ENCODE measurements at regions not wholly inside any gene's neighbourhood (a gene's known extent, or its start where the extent isn't known, plus 50 kb on each side); places are given as distances from the start of the nearest gene placed in this dataset.
"Not testable (repeated sequence)": the region's sequence is repeated elsewhere in the genome, so short reads cannot be mapped to it uniquely, and the experiment has no call there.

- Histone ChIP-seq H3K9ac (no peak overlapping the region), H3K4me2 (no peak overlapping the region), H3K27ac (no peak overlapping the region), H3K9me3 (0 out of 2 replicates have a peak, but pooled peaks cover 4% of the 10 kb centered on the region), H3K4me1 (no peaks in the 10 kb centered on the region), H4K20me1 (no peaks in the 10 kb centered on the region), H3K36me3 (no peaks in the 10 kb centered on the region), H3K4me3 (no peak overlapping the region), H3K27me3 (no peaks in the 10 kb centered on the region)
- no peak for TF ChIP-seq Cebpa-rat (IDR thresholded peaks at IDR 0.05)
Measured at GRCh38 chr13:65582160-65582559, 1648.0 kb downstream of the PCDH9 start.

DNA sequence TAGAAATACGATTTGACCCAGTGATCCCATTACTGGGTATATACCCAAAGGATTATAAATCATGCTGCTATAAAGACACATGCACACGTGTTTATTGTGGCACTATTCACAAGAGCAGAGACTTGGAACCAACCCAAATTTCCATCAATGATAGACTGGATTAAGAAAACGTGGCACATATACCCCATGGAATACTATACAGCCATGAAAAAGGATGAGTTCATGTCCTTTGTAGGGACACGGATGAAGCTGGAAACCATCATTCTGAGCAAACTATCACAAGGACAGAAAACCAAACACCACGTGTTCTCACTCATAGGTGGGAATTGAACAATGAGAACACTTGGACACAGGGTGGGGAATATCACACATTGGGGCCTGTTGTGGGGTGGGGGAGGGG is 1665.6 kb downstream of the PCDH9 start:
- H3K9ac ChIP-seq, H3K4me2 ChIP-seq, H3K36me3 ChIP-seq, H3K4me1 ChIP-seq, H3K27me3 ChIP-seq, H3K27ac ChIP-seq, H3K9me3 ChIP-seq, H4K20me1 ChIP-seq, H3K4me3 ChIP-seq: not testable (repeated sequence)

- Histone ChIP-seq H3K27me3 (no peaks in the 10 kb centered on the region), H3K4me2 (no peak overlapping the region), H3K27ac (no peak overlapping the region), H3K36me3 (no peaks in the 10 kb centered on the region), H3K9ac (no peak overlapping the region), H3K4me1 (no peaks in the 10 kb centered on the region), H3K4me3 (no peak overlapping the region), H4K20me1 (no peaks in the 10 kb centered on the region), H3K9me3 (no peaks in the 10 kb centered on the region)
- TF ChIP-seq Cebpa-rat (IDR thresholded peaks at IDR 0.05): no peak
Measured at GRCh38 chr13:65562305-65562704, 1667.8 kb downstream of the PCDH9 start.

DNA sequence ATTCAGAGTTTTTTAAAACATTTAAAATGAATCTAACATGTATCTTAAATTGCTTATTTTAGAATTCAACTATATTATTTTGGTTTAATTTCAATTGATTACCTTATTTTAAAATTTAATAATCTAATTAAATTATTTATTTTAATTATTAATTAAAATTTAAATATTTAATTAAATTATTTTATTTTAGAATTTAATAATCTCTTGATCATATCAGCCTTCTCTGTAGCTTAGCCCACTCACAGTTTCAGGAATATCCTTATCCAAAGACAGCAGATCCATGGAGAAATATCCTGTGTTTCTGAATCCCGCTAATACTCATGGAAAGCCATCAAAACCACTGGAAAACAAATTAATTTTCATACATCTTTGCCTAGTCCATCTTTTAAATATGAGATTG is 1669.2 kb downstream of the PCDH9 start:
- no peak overlapping the region for H3K4me2 ChIP-seq
- H3K4me1 ChIP-seq: no peaks in the 10 kb centered on the region
- no peaks in the 10 kb centered on the region for H4K20me1 ChIP-seq
- H3K36me3 ChIP-seq: no peaks in the 10 kb centered on the region
- H3K9me3 ChIP-seq: no peaks in the 10 kb centered on the region
- H3K27ac ChIP-seq: no peak overlapping the region
- H3K4me3 ChIP-seq: no peak overlapping the region
- H3K9ac ChIP-seq: no peak overlapping the region
- no peaks in the 10 kb centered on the region for H3K27me3 ChIP-seq
- no peak for TF ChIP-seq Cebpa-rat (IDR thresholded peaks at IDR 0.05)

DNA sequence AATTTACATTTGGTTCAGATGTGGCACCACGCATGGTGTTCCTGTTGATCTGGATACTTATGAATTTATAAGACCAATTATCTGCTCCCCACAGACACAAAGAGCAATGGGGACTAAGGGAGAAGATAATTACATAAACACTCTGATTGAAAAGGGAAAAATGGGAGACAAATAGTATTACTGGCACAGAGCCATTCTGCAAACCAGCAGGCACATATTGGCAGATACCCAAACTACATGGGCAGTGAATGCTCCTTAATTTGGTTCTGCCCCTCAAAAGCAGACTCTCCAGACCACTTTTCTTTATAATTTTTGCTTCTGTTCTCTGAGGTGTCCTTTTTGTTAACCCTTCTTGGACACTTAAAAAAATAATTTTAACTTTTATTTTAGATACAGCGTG is 1674.2 kb downstream of the PCDH9 start:
- H3K36me3 ChIP-seq: no peaks in the 10 kb centered on the region
- no peaks in the 10 kb centered on the region for H3K4me1 ChIP-seq
- H3K9me3 ChIP-seq: no peaks in the 10 kb centered on the region; the same call in 1 of the 2 replicates
- H3K27me3 ChIP-seq: no peaks in the 10 kb centered on the region
- no peaks in the 10 kb centered on the region for H4K20me1 ChIP-seq
- no peak overlapping the region for H3K4me3 ChIP-seq
- no peak overlapping the region for H3K9ac ChIP-seq
- H3K4me2 ChIP-seq: no peak overlapping the region
- no peak overlapping the region for H3K27ac ChIP-seq
- no peak for TF ChIP-seq Cebpa-rat (IDR thresholded peaks at IDR 0.05)

- no peak overlapping the region for H3K27ac ChIP-seq
- no peaks in the 10 kb centered on the region for H3K27me3 ChIP-seq
- no peak for TF ChIP-seq Cebpa-rat (IDR thresholded peaks at IDR 0.05)
- H3K4me1 ChIP-seq: no peaks in the 10 kb centered on the region
- H4K20me1 ChIP-seq: no peaks in the 10 kb centered on the region
- no peak overlapping the region for H3K4me2 ChIP-seq
- H3K9ac ChIP-seq: no peak overlapping the region
- no peaks in the 10 kb centered on the region; the same call in 1 of the 2 replicates for H3K9me3 ChIP-seq
- no peaks in the 10 kb centered on the region for H3K36me3 ChIP-seq
- no peak overlapping the region for H3K4me3 ChIP-seq
Measured at GRCh38 chr13:65553096-65553727, 1676.9 kb downstream of the PCDH9 start.

GRCh38 chr13:65551208-65551607 is 1678.9 kb downstream of the PCDH9 start:
- no peak overlapping the region for H3K27ac ChIP-seq
- TF ChIP-seq Cebpa-rat (IDR thresholded peaks at IDR 0.05): no peak
- H3K27me3 ChIP-seq: no peaks in the 10 kb centered on the region
- H3K36me3 ChIP-seq: no peaks in the 10 kb centered on the region
- H3K9me3 ChIP-seq: no peaks in the 10 kb centered on the region; the same call in 1 of the 2 replicates
- H3K9ac ChIP-seq: no peak overlapping the region
- H3K4me3 ChIP-seq: no peak overlapping the region
- H3K4me1 ChIP-seq: no peaks in the 10 kb centered on the region
- no peaks in the 10 kb centered on the region for H4K20me1 ChIP-seq
- H3K4me2 ChIP-seq: no peak overlapping the region

DNA sequence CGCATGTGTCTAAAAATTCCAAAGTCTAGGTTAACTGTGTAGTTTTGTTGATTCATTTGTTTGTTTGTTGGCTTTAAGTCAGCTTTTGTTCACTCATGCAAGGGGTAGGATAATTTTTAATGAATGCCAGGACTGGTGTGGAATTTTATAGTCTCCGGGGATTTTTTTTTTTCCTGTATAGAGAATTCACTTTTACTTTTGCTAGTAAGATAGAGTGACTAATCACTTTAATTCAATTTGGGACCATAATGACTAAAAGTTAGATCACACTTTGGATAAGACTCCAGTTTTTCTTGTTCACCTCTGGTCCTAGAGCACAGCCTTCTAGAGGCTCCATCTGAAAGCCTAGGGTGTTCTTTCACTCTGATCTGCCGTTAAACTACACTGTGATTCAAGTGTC is 1690.0 kb downstream of the PCDH9 start:
- H3K9ac ChIP-seq: no peak overlapping the region
- no peak overlapping the region for H3K4me3 ChIP-seq
- H3K9me3 ChIP-seq: no peaks in the 10 kb centered on the region
- TF ChIP-seq Cebpa-rat (IDR thresholded peaks at IDR 0.05): no peak
- H3K27ac ChIP-seq: no peak overlapping the region
- no peak overlapping the region for H3K4me2 ChIP-seq
- no peaks in the 10 kb centered on the region for H3K36me3 ChIP-seq
- no peaks in the 10 kb centered on the region for H3K27me3 ChIP-seq
- H4K20me1 ChIP-seq: no peaks in the 10 kb centered on the region
- no peaks in the 10 kb centered on the region for H3K4me1 ChIP-seq

DNA sequence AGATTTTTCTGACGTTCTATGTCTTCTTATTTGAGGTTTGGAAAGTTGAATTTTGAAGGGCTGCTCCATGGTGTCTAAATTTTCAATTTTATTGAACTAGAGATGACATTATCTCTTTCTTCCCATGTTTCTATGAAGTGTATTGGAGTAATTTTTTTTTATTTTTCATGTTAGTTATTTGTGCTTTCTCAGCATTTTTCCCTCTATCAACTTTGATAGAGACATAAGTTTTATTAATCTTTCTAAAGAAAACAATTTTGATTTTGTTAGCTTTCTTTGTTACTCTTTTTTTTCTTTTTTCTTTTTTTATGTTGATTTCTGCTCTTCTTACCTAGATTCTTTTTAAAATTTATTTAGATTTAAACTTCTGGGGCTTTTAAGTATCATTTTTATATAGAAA is 1694.8 kb downstream of the PCDH9 start:
- Histone ChIP-seq H3K4me1 (no peaks in the 10 kb centered on the region), H4K20me1 (no peaks in the 10 kb centered on the region), H3K9me3 (no peaks in the 10 kb centered on the region), H3K4me3 (no peak overlapping the region), H3K9ac (no peak overlapping the region), H3K27ac (no peak overlapping the region), H3K4me2 (no peak overlapping the region), H3K36me3 (no peaks in the 10 kb centered on the region), H3K27me3 (no peaks in the 10 kb centered on the region)
- TF ChIP-seq Cebpa-rat (IDR thresholded peaks at IDR 0.05): no peak

GRCh38 chr13:65532231-65532630 is 1697.9 kb downstream of the PCDH9 start:
- Histone ChIP-seq H3K4me2 (no peak overlapping the region), H3K36me3 (no peaks in the 10 kb centered on the region), H4K20me1 (no peaks in the 10 kb centered on the region), H3K9me3 (no peaks in the 10 kb centered on the region), H3K4me1 (no peaks in the 10 kb centered on the region), H3K27me3 (no peaks in the 10 kb centered on the region), H3K4me3 (no peak overlapping the region), H3K27ac (no peak overlapping the region), H3K9ac (no peak overlapping the region)
- TF ChIP-seq Cebpa-rat (IDR thresholded peaks at IDR 0.05): no peak

DNA sequence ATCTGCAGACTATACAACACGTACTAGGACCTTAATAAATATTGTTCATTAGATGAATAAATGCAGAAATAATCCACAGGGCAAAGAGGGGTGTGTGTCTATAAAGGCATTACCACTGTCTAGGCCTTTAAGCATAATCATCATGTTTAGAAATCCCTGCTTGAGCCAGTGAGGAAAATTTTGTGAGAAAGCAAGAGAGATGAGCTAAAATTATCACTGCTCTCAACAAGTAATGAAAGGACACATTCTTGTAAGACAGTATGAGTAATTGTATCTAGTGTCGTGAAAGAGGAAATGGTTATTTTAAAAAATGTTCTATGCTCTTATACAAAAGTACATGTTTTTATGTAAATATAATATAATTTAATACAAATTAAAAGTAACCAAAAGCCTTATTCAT is 1699.4 kb downstream of the PCDH9 start:
- Histone ChIP-seq H3K9me3 (no peaks in the 10 kb centered on the region), H3K9ac (no peak overlapping the region), H3K27ac (no peak overlapping the region), H3K4me3 (no peak overlapping the region), H4K20me1 (no peaks in the 10 kb centered on the region), H3K27me3 (no peaks in the 10 kb centered on the region), H3K4me1 (no peaks in the 10 kb centered on the region), H3K36me3 (no peaks in the 10 kb centered on the region), H3K4me2 (no peak overlapping the region)
- TF ChIP-seq Cebpa-rat (IDR thresholded peaks at IDR 0.05): no peak

Measured in BLaER1 (cell line).